Nephron (organoid): ENCODE measurements at regions not wholly inside any gene's neighbourhood (a gene's known extent, or its start where the extent isn't known, plus 50 kb on each side); places are given as distances from the start of the nearest gene placed in this dataset.
"Not testable (repeated sequence)": the region's sequence is repeated elsewhere in the genome, so short reads cannot be mapped to it uniquely, and the experiment has no call there.

ENCODE experiments used
- H3K27ac Mint-ChIP-seq, 3 experiments: 2 replicates each; pipeline ENCODE4 v1.8.0; 2020; ENCODE audit warnings: mixed read lengths in 3 of 3, mild to moderate bottlenecking in 2 of 3, moderate library complexity in 1 of 3
- H3K27me3 Mint-ChIP-seq: 2 replicates; pipeline ENCODE4 v1.8.0; 2021; ENCODE audit warnings: low read depth, mild to moderate bottlenecking, moderate library complexity, mixed read lengths
- H3K36me3 Mint-ChIP-seq: 2 replicates; pipeline ENCODE4 v1.8.0; 2020; ENCODE audit warnings: low read depth, mixed read lengths
- H3K4me1 Mint-ChIP-seq: 2 replicates; pipeline ENCODE4 v1.8.0; 2020; ENCODE audit warnings: mixed read lengths
- H3K4me3 Mint-ChIP-seq, 3 experiments: 2 replicates each; pipeline ENCODE4 v1.8.0; 2020; ENCODE audit warnings: mild to moderate bottlenecking in 3 of 3, mixed read lengths in 3 of 3, moderate library complexity in 2 of 3
- H3K9me3 Mint-ChIP-seq: 2 replicates; pipeline ENCODE4 v1.8.0; 2020; ENCODE audit warnings: mixed read lengths
- TF ChIP-seq, protein P1 (sequence below), 3 experiments: fragments of 200-600 bp; sonication (generic); IDR thresholded peaks; one replicate each; pipeline ENCODE4 v1.5.0; 2021; ENCODE audit warnings: antibody characterized with exemption in 3 of 3; ENCODE audit not compliant: unreplicated experiment in 3 of 3

DNA sequence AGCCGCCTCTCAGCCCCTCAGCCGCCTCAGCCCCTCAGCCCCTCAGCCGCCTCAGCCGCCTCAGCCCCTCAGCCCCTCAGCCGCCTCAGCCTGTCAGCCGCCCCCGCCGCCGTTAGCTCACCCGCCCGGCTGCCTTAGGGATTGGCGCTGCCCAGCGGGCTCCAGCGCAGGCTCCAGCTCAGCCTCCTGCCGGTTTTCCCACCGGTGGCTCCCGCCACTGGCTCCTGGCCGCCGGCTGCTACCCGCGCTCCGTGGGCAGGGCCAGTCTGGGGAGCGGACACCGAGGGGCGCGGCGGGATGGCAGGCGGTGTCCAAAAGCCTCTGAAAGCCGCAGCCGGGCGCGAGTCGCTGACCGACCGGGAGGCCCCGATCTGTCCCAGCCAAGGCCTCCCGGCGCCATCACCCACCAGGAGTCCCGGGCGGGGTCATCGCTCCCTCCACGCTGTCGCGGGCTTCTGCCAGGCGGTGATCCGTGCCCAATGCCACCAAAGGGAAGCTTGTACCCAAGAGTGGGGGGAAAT lies 1532.7 kb downstream of the REEP3 start:
- peaks cover 12% of the 10 kb centered on the region for H3K9me3 Mint-ChIP-seq
- not testable (repeated sequence) for H3K27ac Mint-ChIP-seq, H3K36me3 Mint-ChIP-seq, H3K4me3 Mint-ChIP-seq, H3K27me3 Mint-ChIP-seq, H3K4me1 Mint-ChIP-seq

DNA sequence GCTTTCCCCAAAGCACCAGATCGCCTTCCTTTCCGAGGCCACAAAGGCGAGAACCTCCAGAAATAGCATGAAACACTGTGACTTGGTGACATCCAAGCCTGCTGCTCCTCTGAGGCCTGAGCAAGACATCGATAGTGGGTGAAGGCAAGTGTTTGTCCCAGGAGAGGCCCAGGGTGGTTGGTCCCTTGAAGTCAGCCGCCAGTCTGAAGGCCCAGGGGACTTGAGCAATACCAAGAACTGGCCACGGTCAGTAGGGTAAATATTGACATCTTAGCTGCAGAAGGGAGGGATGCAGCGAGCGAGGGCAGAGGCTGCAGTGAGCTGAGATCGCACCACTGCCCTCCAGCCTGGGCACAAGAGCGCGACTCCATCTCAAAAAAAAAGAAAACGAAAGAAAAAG lies 1533.5 kb downstream of the REEP3 start:
- peaks cover 17% of the 10 kb centered on the region for H3K9me3 Mint-ChIP-seq
- not testable (repeated sequence) for H3K27me3 Mint-ChIP-seq, H3K4me1 Mint-ChIP-seq, H3K27ac Mint-ChIP-seq, H3K4me3 Mint-ChIP-seq, H3K36me3 Mint-ChIP-seq

DNA sequence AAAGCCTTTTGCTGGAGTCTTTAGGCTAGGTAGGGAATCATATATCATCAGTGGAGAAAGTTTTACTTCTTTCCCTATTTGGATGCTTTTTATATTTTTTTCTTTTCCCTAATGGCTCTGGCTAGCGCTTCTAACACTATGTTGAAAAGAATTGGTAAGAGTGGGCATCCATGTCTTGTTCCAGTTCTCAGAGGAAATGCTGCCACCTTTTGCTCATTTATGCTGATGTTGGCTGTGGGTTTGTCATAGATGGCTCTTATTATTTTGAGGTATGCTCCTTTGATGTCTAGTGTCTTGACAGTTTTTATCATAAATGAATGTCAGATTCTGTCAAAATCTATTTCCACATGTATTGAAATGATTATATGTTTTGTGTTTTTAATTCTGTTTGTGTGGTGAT lies 1544.1 kb downstream of the REEP3 start:
- H3K27ac Mint-ChIP-seq, result no peak overlapping the region
- TF ChIP-seq, protein P1, sequence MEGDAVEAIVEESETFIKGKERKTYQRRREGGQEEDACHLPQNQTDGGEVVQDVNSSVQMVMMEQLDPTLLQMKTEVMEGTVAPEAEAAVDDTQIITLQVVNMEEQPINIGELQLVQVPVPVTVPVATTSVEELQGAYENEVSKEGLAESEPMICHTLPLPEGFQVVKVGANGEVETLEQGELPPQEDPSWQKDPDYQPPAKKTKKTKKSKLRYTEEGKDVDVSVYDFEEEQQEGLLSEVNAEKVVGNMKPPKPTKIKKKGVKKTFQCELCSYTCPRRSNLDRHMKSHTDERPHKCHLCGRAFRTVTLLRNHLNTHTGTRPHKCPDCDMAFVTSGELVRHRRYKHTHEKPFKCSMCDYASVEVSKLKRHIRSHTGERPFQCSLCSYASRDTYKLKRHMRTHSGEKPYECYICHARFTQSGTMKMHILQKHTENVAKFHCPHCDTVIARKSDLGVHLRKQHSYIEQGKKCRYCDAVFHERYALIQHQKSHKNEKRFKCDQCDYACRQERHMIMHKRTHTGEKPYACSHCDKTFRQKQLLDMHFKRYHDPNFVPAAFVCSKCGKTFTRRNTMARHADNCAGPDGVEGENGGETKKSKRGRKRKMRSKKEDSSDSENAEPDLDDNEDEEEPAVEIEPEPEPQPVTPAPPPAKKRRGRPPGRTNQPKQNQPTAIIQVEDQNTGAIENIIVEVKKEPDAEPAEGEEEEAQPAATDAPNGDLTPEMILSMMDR (IDR thresholded peaks at IDR 0.05; ENCODE audit: unreplicated experiment in 3 of 3), result no peak
- no peaks in the 10 kb centered on the region for H3K4me1 Mint-ChIP-seq
- no peaks in the 10 kb centered on the region for H3K9me3 Mint-ChIP-seq
- H3K4me3 Mint-ChIP-seq, result no peak overlapping the region
- H3K36me3 Mint-ChIP-seq, result no peaks in the 10 kb centered on the region
- no peaks in the 10 kb centered on the region for H3K27me3 Mint-ChIP-seq

DNA sequence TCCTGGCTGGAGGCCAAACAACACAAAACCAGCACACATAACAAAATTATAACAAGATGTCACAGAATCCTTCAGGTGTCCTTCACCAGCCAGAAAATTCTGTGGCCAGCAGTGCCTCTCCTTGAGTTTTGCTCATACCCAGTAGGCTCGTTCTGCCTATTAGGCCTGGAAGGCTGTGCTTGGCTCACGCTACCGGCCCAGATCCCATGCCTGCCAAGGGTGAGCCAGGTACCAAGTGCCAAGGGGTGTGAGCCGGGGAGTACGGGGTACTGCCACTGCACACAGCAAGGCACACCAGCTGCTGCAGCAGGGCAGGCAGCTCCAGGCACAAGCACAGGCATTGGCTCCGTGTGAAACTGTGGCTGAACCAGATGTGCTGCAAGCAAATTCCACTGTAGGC lies 1562.0 kb downstream of the REEP3 start:
- TF ChIP-seq, protein P1 (IDR thresholded peaks at IDR 0.05; ENCODE audit: unreplicated experiment in 3 of 3), result no peak
- Mint-ChIP-seq H3K4me3 (no peak overlapping the region), H3K27ac (no peak overlapping the region), H3K9me3 (peaks cover 18% of the 10 kb centered on the region), H3K4me1 (no peaks in the 10 kb centered on the region), H3K27me3 (no peaks in the 10 kb centered on the region), H3K36me3 (no peaks in the 10 kb centered on the region)

DNA sequence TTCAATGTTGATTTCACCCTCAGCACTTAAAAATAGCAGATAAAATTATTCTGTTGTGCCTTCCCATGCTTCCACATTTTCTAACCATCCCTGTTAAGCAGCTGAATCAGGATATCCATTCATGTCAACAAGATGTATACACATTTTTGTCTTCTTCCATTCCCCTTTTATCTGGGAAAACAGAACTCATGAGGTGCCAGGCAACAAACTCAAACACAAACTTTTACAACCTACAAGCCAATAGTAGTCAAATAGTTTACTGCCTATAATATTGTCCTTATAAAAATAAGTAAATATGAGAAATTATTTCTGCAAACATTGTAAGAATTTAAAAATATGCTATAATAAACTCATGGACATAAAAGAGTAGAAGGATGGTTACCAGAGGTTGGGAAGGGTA lies 1569.8 kb downstream of the REEP3 start:
- TF ChIP-seq, protein P1 (IDR thresholded peaks at IDR 0.05; ENCODE audit: unreplicated experiment in 3 of 3), result no peak
- Mint-ChIP-seq H3K27me3 (no peaks in the 10 kb centered on the region), H3K36me3 (no peaks in the 10 kb centered on the region), H3K27ac (no peak overlapping the region), H3K4me3 (no peak overlapping the region), H3K9me3 (peaks cover 4% of the 10 kb centered on the region), H3K4me1 (no peaks in the 10 kb centered on the region)

DNA sequence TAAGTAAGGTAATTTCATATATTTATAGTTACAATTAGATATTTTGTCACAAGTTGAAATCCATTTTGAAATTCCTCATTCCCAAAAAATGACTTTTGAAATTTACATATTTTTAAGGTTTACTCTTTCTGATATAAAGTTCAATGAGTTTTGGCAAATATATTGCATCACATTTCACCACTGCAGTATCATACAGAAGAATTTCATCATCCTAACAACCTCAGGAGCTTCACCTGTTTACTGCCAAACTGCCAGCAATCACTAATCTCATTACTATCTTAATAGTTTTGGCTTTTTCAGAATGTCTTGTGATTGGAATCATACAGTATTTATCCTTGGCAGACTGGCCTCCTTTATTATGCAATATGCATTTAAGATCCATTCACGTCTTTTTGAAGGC lies 1578.9 kb downstream of the REEP3 start:
- Mint-ChIP-seq H3K9me3 (peaks cover 12% of the 10 kb centered on the region), H3K4me3 (no peak overlapping the region), H3K4me1 (no peaks in the 10 kb centered on the region), H3K27ac (no peak overlapping the region), H3K36me3 (no peaks in the 10 kb centered on the region), H3K27me3 (no peaks in the 10 kb centered on the region)
- TF ChIP-seq, protein P1 (IDR thresholded peaks at IDR 0.05; ENCODE audit: unreplicated experiment in 3 of 3), result no peak

DNA sequence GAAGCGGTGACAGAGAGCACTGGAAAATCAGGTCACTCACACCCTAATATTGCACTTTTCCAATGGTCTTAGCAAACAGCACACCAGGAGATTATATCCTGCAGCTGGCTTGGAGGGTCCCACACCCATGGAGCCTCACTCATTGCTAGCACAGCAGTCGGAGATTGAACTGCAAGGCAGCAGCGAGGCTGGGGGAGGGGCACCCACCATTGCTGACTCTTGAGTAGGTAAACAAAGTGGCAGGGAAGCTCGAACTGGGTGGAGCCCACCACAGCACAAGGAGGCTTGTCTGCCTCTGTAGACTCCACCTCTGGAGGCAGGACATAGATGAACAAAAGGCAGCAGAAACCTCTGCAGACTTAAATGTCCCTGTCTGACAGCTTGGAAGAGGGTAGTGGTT lies 1579.7 kb downstream of the REEP3 start:
- not testable (repeated sequence) for H3K36me3 Mint-ChIP-seq, H3K27me3 Mint-ChIP-seq, H3K27ac Mint-ChIP-seq, H3K4me3 Mint-ChIP-seq, H3K4me1 Mint-ChIP-seq
- peaks cover 13% of the 10 kb centered on the region for H3K9me3 Mint-ChIP-seq

DNA sequence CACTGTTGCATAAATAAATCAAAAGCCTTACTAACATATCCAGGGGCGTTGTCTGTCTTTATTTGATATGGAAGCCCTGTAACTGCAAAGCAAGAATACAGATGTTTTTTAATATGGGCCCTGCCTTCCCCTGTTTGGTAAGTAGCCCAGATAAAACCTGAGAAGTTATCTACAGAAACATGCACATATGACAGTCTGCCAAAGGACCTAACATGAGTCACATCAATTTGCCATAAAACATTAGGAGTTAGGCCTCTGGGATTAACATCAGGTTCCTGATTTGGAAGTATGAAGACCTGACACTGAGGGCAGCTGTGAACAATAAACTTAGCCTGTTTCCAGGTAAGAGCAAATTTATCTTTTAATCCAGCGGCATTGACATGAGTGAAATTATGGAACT lies 1588.8 kb downstream of the REEP3 start:
- Mint-ChIP-seq H3K36me3 (no peaks in the 10 kb centered on the region), H3K4me3 (no peak overlapping the region), H3K27me3 (no peaks in the 10 kb centered on the region), H3K4me1 (no peaks in the 10 kb centered on the region), H3K9me3 (peaks cover 15% of the 10 kb centered on the region), H3K27ac (no peak overlapping the region)
- TF ChIP-seq, protein P1 (IDR thresholded peaks at IDR 0.05; ENCODE audit: unreplicated experiment in 3 of 3), result no peak

DNA sequence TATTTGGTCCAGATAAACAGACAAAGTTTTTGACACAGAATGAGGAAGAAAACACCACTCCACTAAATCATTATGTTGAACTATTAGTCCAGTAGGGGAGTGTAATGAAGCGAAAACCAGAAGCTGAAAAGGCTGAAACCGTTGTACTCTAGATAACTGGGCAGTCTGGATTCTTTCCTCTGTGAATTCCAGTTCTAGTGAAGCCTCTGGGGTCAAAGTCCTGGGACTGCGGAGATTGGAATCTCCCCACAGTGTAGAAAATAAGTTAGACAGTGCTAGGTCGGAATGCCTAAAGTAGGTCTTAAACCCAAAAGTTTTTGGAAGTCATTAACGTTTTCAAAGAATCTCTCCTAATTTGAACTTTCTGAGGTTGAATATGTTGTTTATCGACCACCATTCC lies 1589.9 kb downstream of the REEP3 start:
- peaks cover 12% of the 10 kb centered on the region for H3K9me3 Mint-ChIP-seq
- not testable (repeated sequence) for H3K4me3 Mint-ChIP-seq, H3K27ac Mint-ChIP-seq, H3K27me3 Mint-ChIP-seq, H3K4me1 Mint-ChIP-seq, H3K36me3 Mint-ChIP-seq
